ENCODE measurements at regions not wholly inside any gene's neighbourhood (a gene's known extent, or its start where the extent isn't known, plus 50 kb on each side); places are given as distances from the start of the nearest gene placed in this dataset.

- Histone ChIP-seq H3K27me3 (ENCODE audit: control insufficient read depth, insufficient read depth, low read length) (0 out of 2 replicates have a peak, but pooled peaks cover 4% of the 10 kb centered on the region), H3K36me3 (ENCODE audit: control insufficient read depth, insufficient read depth, low read length) (no peaks in the 10 kb centered on the region), H3K4me3 (ENCODE audit: low read depth, low read length) (no peak overlapping the region), H3K9ac (ENCODE audit: low read length) (no peak overlapping the region), H3K9me3 (ENCODE audit: control insufficient read depth, insufficient read depth, low read depth, low read length) (no peaks in the 10 kb centered on the region), H3K4me1 (ENCODE audit: control insufficient read depth, insufficient read depth, low read length) (peaks cover 7% of the 10 kb centered on the region; the same call in 1 of the 2 replicates), H3K27ac (ENCODE audit: low read depth, low read length) (no peak overlapping the region)
These were observed 141.9 kb downstream of the FCRL5 start for GRCh38 chr1:157410457-157410856.

GRCh38 chr1:157409927-157410326 is 142.4 kb downstream of the FCRL5 start:
- H3K9ac ChIP-seq (ENCODE audit: low read length) = no peak overlapping the region
- H3K4me1 ChIP-seq (ENCODE audit: control insufficient read depth, insufficient read depth, low read length) = peaks cover 7% of the 10 kb centered on the region; the same call in 1 of the 2 replicates
- H3K9me3 ChIP-seq (ENCODE audit: control insufficient read depth, insufficient read depth, low read depth, low read length) = no peaks in the 10 kb centered on the region
- no peak overlapping the region for H3K27ac ChIP-seq (ENCODE audit: low read depth, low read length)
- 0 out of 2 replicates have a peak, but pooled peaks cover 3% of the 10 kb centered on the region for H3K27me3 ChIP-seq (ENCODE audit: control insufficient read depth, insufficient read depth, low read length)
- no peaks in the 10 kb centered on the region for H3K36me3 ChIP-seq (ENCODE audit: control insufficient read depth, insufficient read depth, low read length)
- H3K4me3 ChIP-seq (ENCODE audit: low read depth, low read length) = no peak overlapping the region

GRCh38 chr1:157407917-157408525 is 144.3 kb downstream of the FCRL5 start:
- no peaks in the 10 kb centered on the region for H3K9me3 ChIP-seq (ENCODE audit: control insufficient read depth, insufficient read depth, low read depth, low read length)
- no peaks in the 10 kb centered on the region for H3K36me3 ChIP-seq (ENCODE audit: control insufficient read depth, insufficient read depth, low read length)
- no peak overlapping the region for H3K4me3 ChIP-seq (ENCODE audit: low read depth, low read length)
- H3K27me3 ChIP-seq (ENCODE audit: control insufficient read depth, insufficient read depth, low read length) = no peaks in the 10 kb centered on the region
- H3K9ac ChIP-seq (ENCODE audit: low read length) = no peak overlapping the region
- H3K4me1 ChIP-seq (ENCODE audit: control insufficient read depth, insufficient read depth, low read length) = peaks cover 23% of the 10 kb centered on the region; the same call in 1 of the 2 replicates
- no peak overlapping the region for H3K27ac ChIP-seq (ENCODE audit: low read depth, low read length)

- Histone ChIP-seq H3K4me3 (ENCODE audit: low read depth, low read length) (no peak overlapping the region), H3K9me3 (ENCODE audit: control insufficient read depth, insufficient read depth, low read depth, low read length) (no peaks in the 10 kb centered on the region), H3K4me1 (ENCODE audit: control insufficient read depth, insufficient read depth, low read length) (peaks cover 28% of the 10 kb centered on the region; the same call in 1 of the 2 replicates), H3K27me3 (ENCODE audit: control insufficient read depth, insufficient read depth, low read length) (no peaks in the 10 kb centered on the region), H3K27ac (ENCODE audit: low read depth, low read length) (no peak overlapping the region), H3K9ac (ENCODE audit: low read length) (no peak overlapping the region), H3K36me3 (ENCODE audit: control insufficient read depth, insufficient read depth, low read length) (no peaks in the 10 kb centered on the region)
These were observed 144.9 kb downstream of the FCRL5 start for GRCh38 chr1:157407367-157407766.

- Histone ChIP-seq H3K27ac (ENCODE audit: low read depth, low read length) (no peak overlapping the region), H3K9ac (ENCODE audit: low read length) (no peak overlapping the region), H3K4me1 (ENCODE audit: control insufficient read depth, insufficient read depth, low read length) (peaks cover 22% of the 10 kb centered on the region; the same call in 1 of the 2 replicates), H3K27me3 (ENCODE audit: control insufficient read depth, insufficient read depth, low read length) (no peaks in the 10 kb centered on the region), H3K4me3 (ENCODE audit: low read depth, low read length) (no peak overlapping the region), H3K36me3 (ENCODE audit: control insufficient read depth, insufficient read depth, low read length) (no peaks in the 10 kb centered on the region), H3K9me3 (ENCODE audit: control insufficient read depth, insufficient read depth, low read depth, low read length) (no peaks in the 10 kb centered on the region)
These were observed 146.7 kb downstream of the FCRL5 start for GRCh38 chr1:157405662-157406061.

GRCh38 chr1:157404614-157405013 is 147.7 kb downstream of the FCRL5 start:
- no peaks in the 10 kb centered on the region for H3K9me3 ChIP-seq (ENCODE audit: control insufficient read depth, insufficient read depth, low read depth, low read length)
- no peaks in the 10 kb centered on the region for H3K27me3 ChIP-seq (ENCODE audit: control insufficient read depth, insufficient read depth, low read length)
- H3K4me1 ChIP-seq (ENCODE audit: control insufficient read depth, insufficient read depth, low read length) = peaks cover 24% of the 10 kb centered on the region; the same call in 1 of the 2 replicates
- no peak overlapping the region for H3K27ac ChIP-seq (ENCODE audit: low read depth, low read length)
- H3K36me3 ChIP-seq (ENCODE audit: control insufficient read depth, insufficient read depth, low read length) = no peaks in the 10 kb centered on the region
- H3K4me3 ChIP-seq (ENCODE audit: low read depth, low read length) = no peak overlapping the region
- no peak overlapping the region for H3K9ac ChIP-seq (ENCODE audit: low read length)

- Histone ChIP-seq H3K27ac (ENCODE audit: low read depth, low read length) (no peak overlapping the region), H3K36me3 (ENCODE audit: control insufficient read depth, insufficient read depth, low read length) (no peaks in the 10 kb centered on the region), H3K9me3 (ENCODE audit: control insufficient read depth, insufficient read depth, low read depth, low read length) (no peaks in the 10 kb centered on the region), H3K4me1 (ENCODE audit: control insufficient read depth, insufficient read depth, low read length) (peaks cover 28% of the 10 kb centered on the region; the same call in 1 of the 2 replicates), H3K27me3 (ENCODE audit: control insufficient read depth, insufficient read depth, low read length) (no peaks in the 10 kb centered on the region), H3K4me3 (ENCODE audit: low read depth, low read length) (no peak overlapping the region), H3K9ac (ENCODE audit: low read length) (no peak overlapping the region)
These were observed 148.2 kb downstream of the FCRL5 start for GRCh38 chr1:157404063-157404501.

- no peak overlapping the region for H3K9ac ChIP-seq (ENCODE audit: low read length)
- H3K36me3 ChIP-seq (ENCODE audit: control insufficient read depth, insufficient read depth, low read length) = no peaks in the 10 kb centered on the region
- H3K27ac ChIP-seq (ENCODE audit: low read depth, low read length) = no peak overlapping the region
- H3K4me1 ChIP-seq (ENCODE audit: control insufficient read depth, insufficient read depth, low read length) = peaks cover 32% of the 10 kb centered on the region; the same call in 1 of the 2 replicates
- no peak overlapping the region for H3K4me3 ChIP-seq (ENCODE audit: low read depth, low read length)
- H3K27me3 ChIP-seq (ENCODE audit: control insufficient read depth, insufficient read depth, low read length) = no peaks in the 10 kb centered on the region
- no peaks in the 10 kb centered on the region for H3K9me3 ChIP-seq (ENCODE audit: control insufficient read depth, insufficient read depth, low read depth, low read length)
These were observed 148.7 kb downstream of the FCRL5 start for GRCh38 chr1:157403608-157404007.

GRCh38 chr1:157403203-157403602 is 149.1 kb downstream of the FCRL5 start:
- Histone ChIP-seq H3K4me3 (ENCODE audit: low read depth, low read length) (no peak overlapping the region), H3K9me3 (ENCODE audit: control insufficient read depth, insufficient read depth, low read depth, low read length) (no peaks in the 10 kb centered on the region), H3K9ac (ENCODE audit: low read length) (no peak overlapping the region), H3K27ac (ENCODE audit: low read depth, low read length) (no peak overlapping the region), H3K27me3 (ENCODE audit: control insufficient read depth, insufficient read depth, low read length) (no peaks in the 10 kb centered on the region), H3K36me3 (ENCODE audit: control insufficient read depth, insufficient read depth, low read length) (no peaks in the 10 kb centered on the region), H3K4me1 (ENCODE audit: control insufficient read depth, insufficient read depth, low read length) (peaks cover 32% of the 10 kb centered on the region; the same call in 1 of the 2 replicates)

GRCh38 chr1:157400766-157401165 is 151.5 kb downstream of the FCRL5 start:
- Histone ChIP-seq H3K27me3 (ENCODE audit: control insufficient read depth, insufficient read depth, low read length) (no peaks in the 10 kb centered on the region), H3K27ac (ENCODE audit: low read depth, low read length) (no peak overlapping the region), H3K36me3 (ENCODE audit: control insufficient read depth, insufficient read depth, low read length) (no peaks in the 10 kb centered on the region)

GRCh38 chr1:157399984-157400382 is 152.3 kb downstream of the FCRL5 start:
- Histone ChIP-seq H3K4me1 (ENCODE audit: control insufficient read depth, insufficient read depth, low read length) (peaks cover 32% of the 10 kb centered on the region; the same call in 1 of the 2 replicates), H3K9me3 (ENCODE audit: control insufficient read depth, insufficient read depth, low read depth, low read length) (no peaks in the 10 kb centered on the region), H3K9ac (ENCODE audit: low read length) (no peak overlapping the region), H3K27ac (ENCODE audit: low read depth, low read length) (no peak overlapping the region), H3K36me3 (ENCODE audit: control insufficient read depth, insufficient read depth, low read length) (no peaks in the 10 kb centered on the region), H3K4me3 (ENCODE audit: low read depth, low read length) (no peak overlapping the region), H3K27me3 (ENCODE audit: control insufficient read depth, insufficient read depth, low read length) (no peaks in the 10 kb centered on the region)

More at GRCh38 chr1:157400766-157401165, 151.5 kb downstream of the FCRL5 start:
- no peak overlapping the region for H3K9ac ChIP-seq (ENCODE audit: low read length)
- H3K4me3 ChIP-seq (ENCODE audit: low read depth, low read length) = no peak overlapping the region
- peaks cover 32% of the 10 kb centered on the region; the same call in 1 of the 2 replicates for H3K4me1 ChIP-seq (ENCODE audit: control insufficient read depth, insufficient read depth, low read length)
- H3K9me3 ChIP-seq (ENCODE audit: control insufficient read depth, insufficient read depth, low read depth, low read length) = no peaks in the 10 kb centered on the region

Data from HUES6 (cell line).